Neuronal stem cell (in vitro differentiated cells): ENCODE measurements at regions not wholly inside any gene's neighbourhood (a gene's known extent, or its start where the extent isn't known, plus 50 kb on each side); places are given as distances from the start of the nearest gene placed in this dataset.

Experiments
- DNase-seq: peaks from one replicate; pipeline ENCODE4 v3.0.0-alpha.2; 2013; ENCODE audit warnings: low spot score
- H2AFZ ChIP-seq: one replicate; pipeline ENCODE4 v1.6.1; 2013; ENCODE audit warnings: mild to moderate bottlenecking, low read length, inconsistent platforms
- H2AK5ac ChIP-seq: 2 replicates; pipeline ENCODE4 v1.6.1; 2013; ENCODE audit warnings: low read depth, mild to moderate bottlenecking, inconsistent platforms, low read length, moderate library complexity, mixed read lengths
- H2BK120ac ChIP-seq: 2 replicates; pipeline ENCODE4 v1.6.1; 2013; ENCODE audit warnings: low read depth, mild to moderate bottlenecking, inconsistent platforms, low read length, moderate library complexity, mixed read lengths
- H2BK12ac ChIP-seq: one replicate; pipeline ENCODE4 v1.6.1; 2013; ENCODE audit warnings: low read length, inconsistent platforms
- H2BK15ac ChIP-seq: 2 replicates; pipeline ENCODE4 v1.6.1; 2013; ENCODE audit warnings: mild to moderate bottlenecking, low read length, inconsistent platforms, mixed read lengths
- H2BK5ac ChIP-seq: one replicate; pipeline ENCODE4 v1.6.1; 2013; ENCODE audit warnings: inconsistent platforms, mild to moderate bottlenecking, low read length, moderate library complexity
- H3K14ac ChIP-seq: one replicate; pipeline ENCODE4 v1.6.1; 2013; ENCODE audit warnings: low read length, inconsistent platforms
- H3K18ac ChIP-seq: 2 replicates; pipeline ENCODE4 v1.6.1; 2013; ENCODE audit warnings: low read length, inconsistent platforms
- H3K23ac ChIP-seq: 2 replicates; pipeline ENCODE4 v1.6.1; 2013; ENCODE audit warnings: low read depth, mild to moderate bottlenecking, mixed read lengths, low read length, inconsistent platforms; ENCODE audit not compliant: poor library complexity
- H3K27ac ChIP-seq: replicated peaks from 3 replicates; pipeline ENCODE4 v1.5.1; 2013; ENCODE audit warnings: low read length, inconsistent platforms
- H3K27me3 ChIP-seq, 3 experiments: 2 replicates each; pipeline ENCODE4 v1.6.1; 2013; ENCODE audit warnings: low read length in 3 of 3, mild to moderate bottlenecking in 2 of 3, inconsistent platforms in 1 of 3, low read depth in 1 of 3, mixed read lengths in 1 of 3, moderate library complexity in 1 of 3; ENCODE audit not compliant: control insufficient read depth in 3 of 3, insufficient read depth in 3 of 3
- H3K36me3 ChIP-seq, 2 donors: replicated peaks in 1 of 2; 2 replicates each; pipeline ENCODE4 v1.6.1; 2013; ENCODE audit warnings: low read length in 2 of 2; ENCODE audit not compliant: control insufficient read depth in 2 of 2, insufficient read depth in 2 of 2
- H3K4ac ChIP-seq: 2 replicates; pipeline ENCODE4 v1.6.1; 2013; ENCODE audit warnings: inconsistent platforms, mild to moderate bottlenecking, low read length, moderate library complexity
- H3K4me1 ChIP-seq, 2 donors: 1 replicate in 1 of 2; 2 replicates in 1 of 2; pipeline ENCODE4 v1.6.1; 2013; ENCODE audit warnings: low read length in 2 of 2, low read depth in 1 of 2; ENCODE audit not compliant: control insufficient read depth in 2 of 2, insufficient read depth in 1 of 2
- H3K4me2 ChIP-seq: one replicate; pipeline ENCODE4 v1.6.1; 2013; ENCODE audit warnings: mild to moderate bottlenecking, low read length, inconsistent platforms; ENCODE audit not compliant: insufficient read depth, poor library complexity, severe bottlenecking
- H3K4me3 ChIP-seq, 2 donors: 2 replicates each; pipeline ENCODE4 v1.5.1; 2013; ENCODE audit warnings: low read length in 2 of 2, mild to moderate bottlenecking in 2 of 2, inconsistent platforms in 1 of 2, moderate library complexity in 1 of 2
- H3K79me1 ChIP-seq: one replicate; pipeline ENCODE4 v1.6.1; 2013; ENCODE audit warnings: low read depth, mild to moderate bottlenecking, inconsistent platforms, low read length, moderate library complexity
- H3K9ac ChIP-seq: one replicate; pipeline ENCODE4 v1.6.1; 2013; ENCODE audit warnings: mild to moderate bottlenecking, low read depth, low read length, inconsistent platforms; ENCODE audit not compliant: poor library complexity
- H3K9me3 ChIP-seq, 2 donors: replicated peaks in 1 of 2; 2 replicates each; pipeline versions ENCODE3 to v1.6.1; 2013; ENCODE audit warnings: low read length in 2 of 2, mild to moderate bottlenecking in 2 of 2, inconsistent platforms in 1 of 2, low read depth in 1 of 2, mixed read lengths in 1 of 2, moderate library complexity in 1 of 2; ENCODE audit not compliant: control insufficient read depth in 2 of 2, insufficient read depth in 1 of 2
- H4K8ac ChIP-seq: one replicate; pipeline ENCODE4 v1.6.1; 2013; ENCODE audit warnings: low read depth, mild to moderate bottlenecking, inconsistent platforms, low read length, moderate library complexity
- H4K91ac ChIP-seq: one replicate; pipeline ENCODE4 v1.6.1; 2013; ENCODE audit warnings: low read length, low read depth, mild to moderate bottlenecking, inconsistent platforms; ENCODE audit not compliant: poor library complexity
- WGBS, 2 donors: extraction: QIAGEN DNeasy Blood & Tissue Kit; methylation state at CpG; one replicate each; pipeline ENCODE4 v1.1.7; 2013; ENCODE audit warnings: missing lambda C conversion rate in 2 of 2, mixed read lengths in 1 of 2; ENCODE audit not compliant: insufficient read length in 2 of 2, insufficient replicate concordance in 1 of 2; ENCODE audit errors: extremely low coverage in 2 of 2; 5-methylcytosine and 5-hydroxymethylcytosine counted together

- Histone ChIP-seq H2BK120ac (no peak overlapping the region), H3K4me1 (peaks cover 0 to 12% of the 10 kb centered on the region in 2 donors), H3K18ac (no peak overlapping the region), H2BK5ac (no peak overlapping the region), H3K79me1 (no peaks in the 10 kb centered on the region), H3K14ac (no peak overlapping the region), H3K4me3 (no peak overlapping the region), H2AK5ac (no peak overlapping the region), H2BK12ac (no peak overlapping the region), H3K27ac (no peak overlapping the region), H3K9ac (no peak overlapping the region), H3K23ac (no peak overlapping the region), H3K36me3 (no peaks in the 10 kb centered on the region), H3K4ac (no peak overlapping the region), H3K9me3 (no peaks in the 10 kb centered on the region), H3K27me3 (no peaks in the 10 kb centered on the region), H2AFZ (no peak overlapping the region), H4K91ac (no peak overlapping the region), H3K4me2 (no peak overlapping the region), H2BK15ac (no peak overlapping the region), H4K8ac (no peak overlapping the region)
- no CpG with 5 or more reads among the region's 1 CpG for WGBS, 2 donors
- no peak for DNase-seq
Observed at GRCh38 chr1:29529677-29530278, 293.5 kb downstream of the PTPRU start.

DNA sequence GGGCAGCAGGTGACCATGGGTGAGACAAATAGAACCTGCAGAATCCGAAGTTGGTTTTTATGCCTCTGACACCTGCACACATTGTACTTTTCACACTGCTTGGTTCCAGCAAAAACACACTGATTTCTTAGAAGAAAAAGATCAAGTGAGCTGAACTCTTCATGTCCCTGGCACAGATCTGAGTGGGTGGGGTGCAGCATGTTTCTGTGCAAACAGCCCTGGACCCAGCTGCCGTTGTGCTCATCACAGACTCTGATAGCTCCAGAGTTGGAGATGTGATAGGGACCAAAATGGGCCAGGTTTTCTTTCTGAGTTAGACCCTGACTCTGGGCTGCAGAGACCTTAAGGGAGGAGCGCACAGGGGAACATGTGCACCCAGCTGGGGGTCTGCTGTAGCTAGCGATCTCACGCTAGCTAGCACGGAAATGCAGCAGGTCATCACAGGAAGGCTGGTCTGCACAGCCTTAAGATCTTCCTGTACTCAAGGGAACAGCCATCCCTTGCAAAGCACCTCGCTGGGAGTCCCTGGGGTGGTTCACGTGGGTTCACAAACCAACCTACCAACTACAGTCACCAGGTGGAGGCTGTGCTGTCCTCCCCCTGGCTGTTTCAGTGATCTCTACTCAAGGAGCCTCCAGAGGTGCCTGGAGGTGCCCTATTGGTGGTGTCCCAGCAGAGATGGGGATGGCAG is 291.1 kb downstream of the PTPRU start:
- H3K4me2 ChIP-seq, result no peak overlapping the region
- H3K9ac ChIP-seq, result no peak overlapping the region
- peak overlapping the region; percentile 6 for H3K27ac ChIP-seq
- peaks cover 0 to 19% of the 10 kb centered on the region in 2 donors for H3K4me1 ChIP-seq
- H2AFZ ChIP-seq, result no peak overlapping the region
- H3K9me3 ChIP-seq, result no peaks in the 10 kb centered on the region
- no peak overlapping the region for H3K14ac ChIP-seq
- no peaks in the 10 kb centered on the region for H3K36me3 ChIP-seq
- no peak overlapping the region for H4K8ac ChIP-seq
- no peak for DNase-seq
- no peak overlapping the region for H2BK15ac ChIP-seq
- no peak overlapping the region for H2BK12ac ChIP-seq
- H3K23ac ChIP-seq, result no peak overlapping the region
- no peaks in the 10 kb centered on the region for H3K79me1 ChIP-seq
- H2BK5ac ChIP-seq, result no peak overlapping the region
- no peaks in the 10 kb centered on the region for H3K27me3 ChIP-seq
- H2AK5ac ChIP-seq, result peak overlapping the region; percentile 5
- H3K18ac ChIP-seq, result peak overlapping the region; percentile 16
- no peak overlapping the region for H2BK120ac ChIP-seq
- no CpG with 5 or more reads among the region's 8 CpGs for WGBS, 2 donors
- no peak overlapping the region for H3K4ac ChIP-seq
- H3K4me3 ChIP-seq, result no peak overlapping the region
- no peak overlapping the region for H4K91ac ChIP-seq

GRCh38 chr1:29525941-29526340 is 289.6 kb downstream of the PTPRU start:
- H3K27ac ChIP-seq, result no peak overlapping the region
- no peak overlapping the region for H3K4me2 ChIP-seq
- no peak for DNase-seq
- no peaks in the 10 kb centered on the region for H3K36me3 ChIP-seq
- H2BK15ac ChIP-seq, result no peak overlapping the region
- no peak overlapping the region for H3K4me3 ChIP-seq
- H2BK120ac ChIP-seq, result no peak overlapping the region
- H3K4ac ChIP-seq, result no peak overlapping the region
- no peaks in the 10 kb centered on the region for H3K79me1 ChIP-seq
- H2AFZ ChIP-seq, result no peak overlapping the region
- no CpG with 5 or more reads among the region's 7 CpGs for WGBS, 2 donors
- no peak overlapping the region for H4K91ac ChIP-seq
- H3K23ac ChIP-seq, result no peak overlapping the region
- peaks cover 0 to 26% of the 10 kb centered on the region in 2 donors for H3K4me1 ChIP-seq
- no peak overlapping the region for H2AK5ac ChIP-seq
- H2BK5ac ChIP-seq, result no peak overlapping the region
- H4K8ac ChIP-seq, result no peak overlapping the region
- no peaks in the 10 kb centered on the region for H3K9me3 ChIP-seq
- no peak overlapping the region for H2BK12ac ChIP-seq
- no peak overlapping the region for H3K14ac ChIP-seq
- H3K27me3 ChIP-seq, result no peaks in the 10 kb centered on the region
- no peak overlapping the region for H3K9ac ChIP-seq
- peak overlapping the region; percentile 55 for H3K18ac ChIP-seq

GRCh38 chr1:29524285-29525065 is 288.2 kb downstream of the PTPRU start:
- peak overlapping the region; percentile 63 for H3K18ac ChIP-seq
- no peaks in the 10 kb centered on the region for H3K79me1 ChIP-seq
- H2BK120ac ChIP-seq, result no peak overlapping the region
- no peak for DNase-seq
- H3K4me3 ChIP-seq, result no peak overlapping the region
- H4K8ac ChIP-seq, result no peak overlapping the region
- H2BK12ac ChIP-seq, result no peak overlapping the region
- H3K36me3 ChIP-seq, result no peaks in the 10 kb centered on the region
- H2AK5ac ChIP-seq, result peak overlapping the region; percentile 85
- H3K14ac ChIP-seq, result no peak overlapping the region
- H3K27ac ChIP-seq, result no peak overlapping the region
- H2BK15ac ChIP-seq, result peak overlapping the region; percentile 51
- no peak overlapping the region for H2AFZ ChIP-seq
- peak overlapping the region; percentile 32 for H3K9ac ChIP-seq
- no peak overlapping the region for H3K4ac ChIP-seq
- no peaks in the 10 kb centered on the region for H3K9me3 ChIP-seq
- H4K91ac ChIP-seq, result peak overlapping the region; percentile 38
- no peak overlapping the region for H3K4me2 ChIP-seq
- H3K4me1 ChIP-seq, result peaks cover 0 to 28% of the 10 kb centered on the region in 2 donors
- WGBS, 2 donors, result no CpG with 5 or more reads among the region's 23 CpGs
- H3K23ac ChIP-seq, result peak overlapping the region; percentile 77
- no peaks in the 10 kb centered on the region for H3K27me3 ChIP-seq
- no peak overlapping the region for H2BK5ac ChIP-seq
